ENCODE measurements at regions not wholly inside any gene's neighbourhood (a gene's known extent, or its start where the extent isn't known, plus 50 kb on each side); places are given as distances from the start of the nearest gene placed in this dataset.

DNA sequence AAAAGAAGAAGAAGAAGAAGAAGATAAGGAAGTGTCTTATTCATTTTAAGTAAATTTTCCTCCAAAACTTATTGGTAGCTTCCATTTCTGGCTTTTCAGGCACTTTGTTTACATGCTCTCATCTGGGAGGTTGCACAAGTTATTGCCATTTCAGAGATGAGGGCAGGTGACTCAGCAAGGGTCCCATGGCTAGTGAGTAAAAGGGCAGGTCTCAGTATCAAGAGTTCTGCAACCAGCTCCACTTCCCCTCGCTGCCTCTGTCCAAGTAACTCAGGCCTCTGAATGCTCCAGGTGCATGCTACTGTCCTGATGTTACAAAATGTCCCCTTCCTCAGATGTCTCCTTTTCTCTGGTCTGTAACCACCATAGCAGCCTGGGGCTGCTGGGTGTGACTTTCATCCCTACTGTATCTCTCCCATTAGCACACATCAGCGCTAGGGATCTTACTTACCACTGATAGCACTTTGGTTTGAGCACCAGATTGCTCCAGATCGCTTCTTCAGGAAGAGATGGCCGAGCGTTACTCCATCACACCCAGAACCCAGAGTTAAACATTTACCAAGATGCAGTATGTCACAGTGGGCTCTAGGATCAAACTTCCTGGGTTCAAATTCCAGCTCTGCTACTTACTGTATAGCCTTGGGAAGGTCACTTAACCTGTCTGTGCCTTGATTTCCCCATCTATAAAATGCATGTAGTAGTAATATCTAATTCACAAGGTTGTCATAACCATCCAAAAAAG is 57.4 kb upstream of the LAPTM4A start:
- no peak for DNase-seq

DNA sequence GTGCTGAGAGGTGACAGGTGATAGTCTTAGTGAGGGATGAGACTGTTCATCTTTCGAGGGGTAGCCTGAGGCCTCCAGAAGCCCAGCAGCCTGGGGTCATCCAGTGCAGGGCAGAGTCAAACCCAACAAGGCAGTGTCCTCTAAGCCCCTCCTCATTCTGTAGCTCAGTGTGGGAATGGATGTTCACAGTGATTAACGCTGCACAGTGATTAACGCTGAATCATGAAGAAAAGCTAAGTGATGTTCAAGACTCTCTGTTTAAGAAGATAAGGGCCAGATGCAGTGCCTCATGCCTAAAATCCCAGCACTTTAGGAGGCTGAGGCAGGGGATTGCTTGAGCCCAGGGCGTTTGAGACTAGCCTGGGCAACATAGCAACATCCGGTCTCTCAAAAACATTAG is 56.3 kb upstream of the LAPTM4A start:
- DNase-seq, result no peak

- DNase-seq, result no peak
Observed at GRCh38 chr2:20107352-20107751, 55.9 kb upstream of the LAPTM4A start.

DNA sequence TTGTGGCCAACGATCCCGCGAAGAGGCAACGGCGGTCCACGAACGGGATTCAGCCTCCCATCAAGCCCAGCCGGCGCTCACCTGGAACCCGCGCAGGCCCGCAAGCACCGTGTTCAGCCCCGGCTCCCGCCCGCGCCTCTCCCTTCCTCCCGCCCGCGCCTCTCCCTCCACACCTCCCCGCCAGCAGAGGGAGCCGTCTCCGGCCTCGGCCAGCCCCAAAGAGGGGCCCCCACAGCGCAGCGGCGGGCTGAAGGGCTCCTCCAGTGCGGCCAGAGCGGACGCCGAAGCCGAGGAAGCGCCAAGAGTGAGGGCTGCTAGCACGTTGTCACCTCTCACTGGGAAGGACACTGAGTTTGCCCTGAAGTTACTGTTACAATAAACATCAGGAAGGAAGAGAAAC is 55.3 kb upstream of the LAPTM4A start:
- peak; percentile 54 for DNase-seq

- no peak for DNase-seq
Observed at GRCh38 chr2:20104900-20105545, 53.6 kb upstream of the LAPTM4A start.

DNA sequence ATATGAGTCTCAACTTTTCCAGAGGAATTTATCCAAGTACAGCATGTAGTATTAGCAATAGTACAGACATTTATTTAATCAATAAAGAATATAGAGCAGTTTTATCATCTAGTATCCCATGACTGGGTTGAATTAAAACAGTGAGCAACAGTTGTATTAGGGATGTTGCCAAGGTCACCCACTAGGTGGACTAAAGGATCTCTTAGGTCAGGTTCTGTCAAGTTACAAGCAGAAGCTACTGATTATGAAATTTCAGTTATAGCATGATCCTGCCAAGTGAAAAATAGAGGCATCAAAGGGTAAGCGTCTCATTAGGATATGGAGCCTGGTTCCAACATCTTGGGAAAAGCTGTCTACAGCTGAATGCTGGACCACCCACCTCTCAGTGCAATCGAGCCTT is 52.1 kb upstream of the LAPTM4A start:
- no peak for DNase-seq

All from activated CD4-positive, alpha-beta T cell treated with anti-CD3 and anti-CD28 coated beads for 48 hours (primary cell).